GM19035 (cell line): ENCODE measurements at regions not wholly inside any gene's neighbourhood (a gene's known extent, or its start where the extent isn't known, plus 50 kb on each side); places are given as distances from the start of the nearest gene placed in this dataset.
"Not testable (repeated sequence)": the region's sequence is repeated elsewhere in the genome, so short reads cannot be mapped to it uniquely, and the experiment has no call there.

Source experiments
- ATAC-seq: cut with Tn5 transposase; IDR thresholded peaks from one replicate; pipeline ENCODE4 v1.9.1; 2021; ENCODE audit not compliant: unreplicated experiment

DNA sequence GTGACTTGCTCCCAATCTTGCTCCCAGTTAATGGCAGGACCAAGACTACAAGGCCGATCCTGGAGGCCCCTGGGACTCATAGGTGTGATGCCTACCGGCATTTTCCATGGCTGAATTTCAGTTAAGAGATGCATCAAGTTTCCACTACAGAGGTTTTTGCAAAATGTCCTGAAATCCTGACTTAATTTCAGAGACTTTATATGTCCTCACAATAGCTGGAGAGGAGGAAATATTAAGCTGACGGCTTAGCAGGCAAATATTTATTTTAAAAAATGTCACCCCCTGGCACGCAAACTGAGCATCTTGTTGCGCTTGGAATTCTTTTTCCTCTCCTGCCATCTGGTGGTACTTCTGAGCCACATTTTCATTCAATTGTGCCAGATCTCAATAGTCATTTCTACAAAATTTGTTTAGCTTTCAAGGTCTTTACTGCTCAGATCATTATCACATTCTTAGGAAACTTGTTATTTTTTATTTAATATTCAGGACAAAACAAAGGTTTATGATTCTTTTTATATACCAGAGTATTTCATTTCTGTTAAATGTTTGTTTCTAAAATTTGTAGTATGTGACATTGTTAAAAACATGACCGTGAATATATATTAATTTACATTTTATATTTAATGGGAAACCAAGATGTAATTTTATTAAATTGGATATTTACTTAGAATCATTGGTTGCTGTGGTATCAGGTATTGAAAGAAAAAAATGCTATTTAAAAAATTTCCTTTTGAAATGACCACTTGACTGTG lies 189.2 kb upstream of the THRB start:
- ATAC-seq: no peak

DNA sequence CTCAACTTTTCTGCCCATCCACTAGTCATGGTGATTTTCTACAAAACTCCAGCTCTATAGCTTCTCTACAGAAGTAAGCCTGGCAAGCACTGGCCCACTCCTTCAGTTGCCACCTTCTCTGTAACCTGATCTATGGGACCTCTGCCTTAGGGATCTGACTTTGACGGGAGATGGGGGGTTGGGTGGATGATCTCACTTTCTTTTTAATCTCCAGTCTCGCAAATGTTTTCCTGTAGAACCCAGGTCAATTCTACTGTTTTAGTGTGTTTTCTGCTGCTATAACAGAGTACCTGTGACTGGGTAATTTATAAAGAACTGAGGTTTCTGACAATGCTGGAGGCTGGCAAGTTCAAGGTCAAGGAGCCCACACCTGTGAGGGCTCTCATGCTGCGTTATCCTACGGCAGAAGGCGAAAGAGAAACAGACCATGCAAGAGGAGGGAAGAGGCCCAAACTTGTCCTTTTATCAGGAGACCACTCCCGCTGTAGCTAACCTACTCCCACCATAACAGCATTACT lies 189.9 kb upstream of the THRB start:
- ATAC-seq: no peak

DNA sequence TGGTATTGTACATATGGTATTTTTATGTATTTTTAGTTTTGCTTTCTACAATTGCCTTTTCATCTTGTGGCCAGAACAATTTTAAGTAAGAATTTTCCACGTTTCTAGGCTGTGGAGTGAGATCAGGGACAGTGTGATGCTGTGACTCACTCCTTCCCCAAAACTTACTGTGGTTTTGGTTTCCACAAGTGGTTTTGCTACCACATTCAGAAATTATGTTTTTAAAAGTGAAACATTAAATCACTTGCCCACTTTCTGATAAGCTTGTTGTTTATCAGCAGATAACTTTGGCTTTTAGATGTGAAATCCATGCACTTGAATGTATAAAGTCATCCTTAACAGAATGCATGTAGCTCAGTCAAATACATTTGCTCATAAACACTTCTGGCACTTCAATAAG lies 192.2 kb upstream of the THRB start:
- ATAC-seq: no peak

DNA sequence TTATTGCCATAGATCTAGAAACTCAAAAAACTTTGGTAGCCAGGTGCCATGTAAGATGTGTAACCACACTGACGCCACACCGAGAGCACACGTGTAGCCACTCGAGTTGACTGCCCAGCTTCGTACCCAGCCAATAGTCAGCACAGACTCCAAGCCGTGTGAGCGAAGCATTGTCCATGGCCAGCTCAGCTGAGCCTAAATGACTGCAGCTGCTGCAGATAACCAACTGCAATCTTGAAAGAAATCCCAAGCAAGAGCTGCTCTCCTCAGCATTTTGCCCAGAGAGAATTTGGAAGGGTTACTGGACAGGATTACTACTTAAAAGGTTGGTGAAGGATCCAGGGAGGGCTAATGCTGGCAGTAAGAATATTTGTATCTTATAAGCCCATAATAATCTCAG lies 193.0 kb upstream of the THRB start:
- ATAC-seq: no peak

DNA sequence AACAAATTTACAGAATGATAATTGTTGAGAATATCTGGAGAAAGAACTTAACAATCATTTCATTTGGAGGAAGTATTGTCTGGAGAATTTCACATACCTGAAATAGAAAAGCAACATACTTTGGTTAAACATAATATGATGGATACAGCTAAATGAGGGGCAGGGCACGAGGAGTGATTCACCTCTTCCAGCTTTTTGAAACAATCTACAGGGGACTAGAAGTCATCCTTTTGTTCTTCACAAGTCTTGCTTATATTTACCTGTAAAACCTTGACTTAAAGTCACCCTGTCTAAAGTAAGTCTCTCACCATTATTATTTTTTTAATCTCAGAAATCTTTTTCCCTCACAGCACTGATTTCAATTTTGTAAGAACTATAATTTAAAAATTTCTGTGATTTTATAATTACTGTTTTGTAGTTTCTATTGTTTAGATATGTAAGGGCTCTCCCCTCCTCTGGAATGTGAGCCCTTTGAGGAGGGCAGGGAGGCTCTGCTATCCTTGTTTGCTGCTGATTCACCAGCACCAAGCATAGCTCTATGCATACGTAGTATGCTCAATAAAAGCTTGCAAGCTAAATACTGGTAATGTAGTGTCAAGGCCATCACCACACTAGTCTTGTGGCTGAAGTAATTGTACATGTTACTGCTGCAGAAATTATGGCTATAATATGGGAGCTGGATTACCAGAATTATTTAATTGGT lies 193.9 kb upstream of the THRB start:
- ATAC-seq: no peak

DNA sequence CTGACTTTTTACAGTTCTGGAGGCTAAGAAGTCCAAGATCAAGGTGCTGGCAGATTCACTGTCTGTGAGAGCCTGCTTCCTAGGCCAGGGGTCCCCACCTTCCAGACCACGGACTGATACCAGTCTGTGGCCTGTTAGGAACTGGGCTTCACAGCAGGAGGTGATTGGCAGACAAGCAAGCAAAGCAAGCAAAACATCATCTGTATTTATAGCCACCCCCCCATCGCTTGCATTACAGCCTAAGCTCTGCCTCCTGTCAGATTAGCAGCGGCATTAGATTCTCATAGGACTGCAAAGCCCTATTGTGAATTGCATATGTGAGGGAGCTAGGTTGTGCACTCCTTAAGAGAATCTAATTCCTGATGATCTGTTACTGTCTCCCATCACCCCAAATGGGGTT lies 194.7 kb upstream of the THRB start:
- ATAC-seq: no peak

DNA sequence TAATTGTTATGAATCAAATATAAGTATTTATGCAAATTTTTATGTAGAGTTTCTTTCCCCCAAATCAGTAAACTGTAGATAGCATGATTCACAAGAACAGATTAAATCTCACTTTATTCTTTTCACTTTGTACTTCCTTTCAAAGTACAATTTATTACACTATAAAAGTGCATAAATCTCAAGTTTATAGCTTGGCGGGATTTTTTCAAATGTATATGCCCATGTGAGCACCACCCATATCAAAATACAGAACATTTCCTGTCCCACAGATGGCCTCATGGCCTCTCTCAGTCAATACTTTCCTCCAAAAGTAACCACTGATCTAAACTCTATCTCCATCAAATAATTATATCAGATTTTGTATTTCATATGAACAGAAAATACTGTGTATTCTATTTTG lies 196.1 kb upstream of the THRB start:
- no peak for ATAC-seq

DNA sequence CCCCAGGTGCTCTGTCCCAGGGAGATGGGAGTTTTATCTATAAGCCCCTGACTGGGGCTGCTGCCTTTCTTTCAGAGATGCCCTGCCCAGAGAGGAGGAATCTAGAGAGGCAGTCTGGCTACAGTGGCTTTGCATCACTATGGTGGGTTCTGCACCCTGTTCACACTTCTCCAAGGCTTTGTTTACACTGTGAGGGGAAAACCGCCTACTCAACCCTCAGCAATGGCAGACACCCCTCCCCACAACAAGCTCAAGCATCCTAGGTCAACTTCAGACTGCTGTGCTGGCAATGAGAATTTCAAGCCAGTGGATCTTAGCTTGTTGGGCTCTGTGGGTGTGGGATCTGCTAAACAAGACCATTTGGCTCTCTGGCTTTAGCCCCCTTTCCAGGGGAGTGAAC lies 204.4 kb upstream of the THRB start:
- not testable (repeated sequence) for ATAC-seq

DNA sequence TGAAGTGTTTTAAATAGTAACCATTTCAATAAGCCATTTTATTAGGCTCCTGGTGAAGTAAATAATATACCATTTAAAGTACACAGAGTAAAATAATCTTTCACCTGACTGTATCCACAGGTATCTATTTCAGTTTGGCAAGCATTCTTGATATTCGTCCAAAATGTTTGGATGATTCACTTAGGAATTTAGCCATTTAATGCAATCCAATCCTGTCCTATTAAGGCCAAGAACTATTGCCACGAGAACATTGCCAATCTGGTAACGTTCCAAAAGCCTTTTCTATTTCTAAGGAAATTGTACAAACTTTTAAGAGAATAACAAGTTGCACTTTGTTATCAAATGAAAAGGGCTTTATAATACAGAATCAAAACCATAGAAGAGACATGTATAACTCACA lies 209.8 kb upstream of the THRB start:
- no peak for ATAC-seq

DNA sequence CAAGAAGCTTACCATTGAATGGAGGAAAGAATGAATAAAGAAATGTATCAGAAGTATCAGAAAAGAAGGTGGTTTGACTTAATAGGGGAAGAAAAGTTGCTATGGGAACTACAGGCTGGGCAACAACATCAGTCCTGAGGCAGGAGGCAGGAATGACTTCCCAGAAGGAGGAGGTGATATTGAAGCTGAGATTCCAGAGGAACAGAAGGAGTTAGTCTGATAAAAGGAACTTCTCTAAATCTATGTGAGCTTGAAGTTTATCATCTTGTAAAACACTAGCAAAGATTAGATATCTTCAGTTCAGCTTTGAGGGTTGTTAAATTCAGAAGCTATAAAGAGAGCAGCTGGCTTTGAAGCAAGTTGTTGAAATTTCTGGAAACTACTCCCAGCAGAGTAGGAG lies 213.3 kb upstream of the THRB start:
- no peak for ATAC-seq

DNA sequence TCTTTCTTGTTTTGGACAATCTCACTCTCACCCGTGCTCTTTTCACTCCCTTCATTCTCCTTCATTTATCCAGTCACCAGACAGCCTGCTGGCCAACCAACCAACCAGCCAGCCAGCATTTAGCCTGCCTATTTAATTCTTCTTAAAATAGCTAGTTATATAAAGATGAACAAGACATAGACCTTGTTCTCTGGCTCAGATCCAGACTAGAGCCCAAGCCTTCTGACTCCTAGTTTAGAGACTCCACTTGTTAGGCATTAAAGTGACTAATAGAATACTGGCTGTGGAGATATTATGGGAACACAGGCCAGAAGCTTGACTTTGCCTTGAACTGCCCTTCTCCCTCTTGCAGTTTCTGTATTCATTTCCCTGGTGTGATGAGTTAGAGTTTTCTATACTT lies 215.3 kb upstream of the THRB start:
- ATAC-seq: no peak

DNA sequence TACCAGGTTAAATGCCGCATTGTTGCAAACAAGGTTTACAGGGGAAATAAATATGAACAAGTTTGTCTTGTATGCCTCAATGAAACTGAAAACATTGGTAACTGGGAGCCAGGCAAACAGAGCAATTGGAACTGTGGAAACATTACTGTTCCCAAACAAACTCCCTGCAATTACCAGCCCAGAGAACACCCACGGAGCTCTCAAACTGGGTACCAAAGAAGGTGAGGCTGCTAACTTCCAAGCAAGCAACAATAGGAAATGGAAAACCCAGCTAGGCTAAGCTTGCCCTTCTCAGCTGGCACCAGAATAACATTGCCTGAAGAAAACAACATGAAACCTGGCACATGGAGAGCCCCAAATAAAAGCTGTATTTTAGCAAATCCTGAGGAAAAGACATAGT lies 218.9 kb upstream of the THRB start:
- ATAC-seq: no peak

DNA sequence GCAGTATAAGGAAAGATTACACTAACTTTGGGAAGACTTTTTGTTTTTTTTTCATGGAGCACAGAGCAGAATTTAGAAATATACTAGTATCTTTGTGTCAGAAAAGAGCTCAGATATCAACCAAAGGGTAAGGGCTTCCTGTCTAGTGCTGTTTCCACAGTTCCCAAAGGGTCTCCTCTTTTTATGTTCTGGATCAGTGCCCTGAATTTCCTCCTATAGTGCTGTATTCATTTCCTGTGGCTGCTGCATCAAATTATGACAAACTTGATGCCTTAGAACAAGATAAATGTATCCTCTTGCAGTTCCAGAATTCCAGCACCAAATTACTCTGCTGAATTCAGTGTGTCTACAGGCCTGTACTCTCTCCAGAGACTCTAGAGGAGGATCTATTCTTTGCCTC lies 219.8 kb upstream of the THRB start:
- no peak for ATAC-seq

DNA sequence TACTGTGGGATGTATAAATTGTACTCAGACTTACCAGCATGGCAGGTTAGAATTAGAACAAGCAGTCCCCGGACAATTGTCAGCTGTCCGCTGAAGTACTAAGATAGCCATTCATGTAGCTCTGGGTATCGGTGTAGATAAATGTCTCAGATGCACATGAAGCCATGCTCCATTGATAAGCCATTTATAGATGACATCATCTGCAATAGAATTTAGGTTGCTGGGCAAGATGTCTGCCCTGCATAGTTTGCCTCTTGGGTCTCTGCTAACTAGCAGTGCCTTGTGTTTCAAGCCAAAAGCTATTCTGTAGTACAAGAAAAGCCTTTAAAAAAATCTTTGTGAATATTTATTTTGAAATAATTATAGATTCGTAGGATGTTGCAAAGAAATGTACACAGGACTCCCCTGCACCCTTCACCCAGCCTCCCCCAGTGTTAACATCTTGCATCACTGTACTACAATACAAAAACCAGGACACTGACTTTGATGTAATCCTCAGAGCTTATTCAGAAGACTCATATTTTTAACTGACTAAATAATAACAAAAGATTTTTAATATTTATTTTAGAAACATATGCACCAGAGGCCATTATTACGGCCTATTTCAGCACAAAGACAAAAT lies 220.6 kb upstream of the THRB start:
- no peak for ATAC-seq

DNA sequence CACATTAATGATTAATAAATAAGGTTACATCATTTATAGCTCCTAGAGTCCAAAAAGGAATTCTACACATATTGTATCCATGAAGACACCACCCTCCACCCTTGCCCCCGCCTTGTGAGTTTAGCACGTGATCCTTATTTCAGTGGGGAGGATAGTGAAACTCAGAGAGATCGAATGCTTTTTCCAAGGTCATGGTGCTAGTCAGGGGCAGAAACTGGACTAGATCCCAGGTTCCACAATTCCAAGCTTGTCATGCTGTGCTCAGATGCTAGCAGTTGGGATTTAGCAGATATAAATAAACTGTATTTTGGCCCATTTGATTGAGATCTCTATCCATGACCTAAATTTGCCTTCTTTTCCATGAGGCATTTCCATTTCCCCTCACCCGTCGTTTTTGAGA lies 227.4 kb upstream of the THRB start:
- no peak for ATAC-seq

DNA sequence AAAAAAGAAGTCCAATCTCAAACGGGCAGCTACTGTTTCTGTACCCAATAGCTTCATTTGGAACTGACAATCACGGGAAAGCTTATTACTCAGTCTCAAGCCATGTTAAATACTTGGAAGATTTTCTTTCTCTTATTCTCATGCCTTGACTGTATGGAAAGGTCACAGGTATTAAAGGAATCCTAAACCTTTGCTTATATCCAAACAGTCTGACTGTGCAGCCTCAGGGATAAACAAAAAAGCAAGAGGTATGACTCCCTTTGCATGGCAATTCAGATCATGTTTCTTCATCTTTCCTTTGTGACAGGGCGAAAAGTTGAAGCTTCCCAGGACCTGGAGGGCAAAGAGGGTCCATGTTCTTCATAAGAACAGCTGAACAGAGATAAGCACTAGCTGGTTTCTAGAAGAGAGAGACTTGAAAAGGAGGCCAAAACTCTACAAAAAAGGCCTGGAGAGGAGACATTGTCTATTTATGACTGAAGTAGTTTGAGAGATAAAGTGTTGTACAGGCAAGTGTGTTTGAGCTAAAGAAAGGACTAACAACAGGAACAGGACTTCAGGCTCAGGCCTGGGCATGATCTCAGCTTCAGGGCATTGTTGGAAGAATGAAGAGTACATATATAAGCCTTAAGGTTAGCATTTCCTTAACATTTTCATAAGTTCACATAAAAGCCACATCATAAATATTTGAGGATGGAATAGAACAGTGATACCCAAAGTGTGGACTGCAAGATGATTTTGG lies 231.0 kb upstream of the THRB start:
- ATAC-seq: no peak

DNA sequence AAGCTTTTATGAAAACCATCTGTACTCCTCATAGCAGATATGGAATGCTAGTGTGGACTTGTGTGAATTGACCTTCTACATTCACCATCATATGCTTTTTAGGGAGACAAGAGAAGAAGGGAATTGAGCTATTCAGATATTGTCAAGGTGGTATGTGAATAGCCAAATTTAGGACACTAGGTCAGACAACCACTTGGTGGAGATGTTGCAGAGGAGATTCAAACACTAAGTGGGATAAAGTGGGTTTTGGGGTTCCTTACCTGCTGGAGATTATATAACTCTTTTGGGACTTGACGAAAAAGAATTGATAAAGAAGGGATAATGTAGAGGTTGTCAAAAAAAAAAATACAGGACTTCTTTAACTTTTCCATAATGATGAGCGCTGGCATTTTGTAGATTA lies 231.8 kb upstream of the THRB start:
- no peak for ATAC-seq

DNA sequence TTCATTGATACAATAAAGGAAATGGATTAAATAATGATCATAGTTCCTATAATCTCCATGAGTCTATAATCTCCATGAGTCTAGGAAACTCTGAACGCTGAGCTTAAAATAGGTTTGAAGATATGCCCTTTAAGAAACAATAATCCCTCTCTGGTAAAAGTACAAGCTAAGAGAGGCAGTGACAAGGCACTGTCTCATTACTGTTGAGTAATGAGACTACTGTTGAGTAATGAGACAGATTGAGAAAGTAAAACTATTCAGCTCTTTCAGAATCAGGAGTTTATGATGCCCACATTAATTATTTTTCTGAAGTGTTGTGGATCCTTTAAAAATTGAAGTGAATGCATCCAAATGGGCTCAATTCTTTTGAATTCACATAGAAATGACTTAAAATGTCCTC lies 235.5 kb upstream of the THRB start:
- ATAC-seq: no peak

DNA sequence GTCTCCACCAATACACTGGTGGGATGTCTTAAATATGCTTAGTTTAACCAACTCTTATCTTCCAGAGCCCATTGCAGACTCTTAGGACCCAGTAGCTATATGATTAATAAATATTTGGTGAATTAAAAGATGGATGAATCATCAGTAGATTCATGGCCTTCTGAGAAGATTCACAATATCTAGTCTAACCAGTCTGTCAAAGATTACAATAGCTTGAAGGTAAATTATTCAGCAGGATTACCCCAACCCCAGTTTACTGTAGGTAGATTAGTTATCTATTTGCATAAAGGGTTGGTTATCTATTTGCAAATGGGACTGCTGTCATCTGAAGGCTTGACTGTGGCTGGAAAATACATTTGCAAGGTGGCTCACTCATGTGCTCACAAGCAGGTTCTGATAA lies 239.4 kb upstream of the THRB start:
- no peak for ATAC-seq

DNA sequence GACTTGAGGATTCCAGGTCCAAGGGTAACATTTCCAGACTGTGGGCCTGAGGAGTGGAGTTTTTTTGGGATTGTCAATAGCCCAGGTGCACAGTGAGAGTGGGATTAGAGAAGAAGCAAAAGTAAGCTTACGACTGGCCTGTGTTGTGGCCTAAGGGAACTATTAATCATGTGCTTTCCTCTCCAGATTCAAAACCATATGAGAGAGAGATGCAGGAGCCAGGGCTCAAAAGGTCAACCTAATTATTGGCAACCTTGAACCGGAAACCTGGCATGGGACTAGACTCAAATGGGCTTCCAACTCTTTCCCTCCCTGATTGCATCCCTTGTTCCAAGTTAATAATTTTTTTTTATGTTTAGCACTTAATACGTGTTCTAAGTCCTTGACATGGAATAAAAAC lies 242.1 kb upstream of the THRB start:
- ATAC-seq: no peak

DNA sequence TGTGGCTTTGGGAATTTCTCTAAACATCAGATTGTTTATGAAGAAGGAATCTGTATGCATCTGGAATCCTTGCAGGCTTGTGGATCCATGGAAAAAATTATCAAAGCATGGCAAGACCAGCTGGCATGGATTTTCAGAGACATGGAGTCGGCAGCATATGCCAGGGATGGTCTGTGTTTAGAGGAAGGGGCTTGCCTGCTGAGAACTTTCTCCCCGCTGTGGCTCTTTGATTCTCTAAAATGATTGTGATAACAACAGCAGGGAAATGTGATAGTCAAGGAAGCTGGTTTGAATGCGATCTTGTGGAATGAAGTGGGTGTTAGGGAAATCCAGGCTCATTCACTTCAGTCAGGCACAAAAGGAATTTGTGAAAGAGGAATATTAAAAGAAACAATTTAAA lies 245.7 kb upstream of the THRB start:
- no peak for ATAC-seq

DNA sequence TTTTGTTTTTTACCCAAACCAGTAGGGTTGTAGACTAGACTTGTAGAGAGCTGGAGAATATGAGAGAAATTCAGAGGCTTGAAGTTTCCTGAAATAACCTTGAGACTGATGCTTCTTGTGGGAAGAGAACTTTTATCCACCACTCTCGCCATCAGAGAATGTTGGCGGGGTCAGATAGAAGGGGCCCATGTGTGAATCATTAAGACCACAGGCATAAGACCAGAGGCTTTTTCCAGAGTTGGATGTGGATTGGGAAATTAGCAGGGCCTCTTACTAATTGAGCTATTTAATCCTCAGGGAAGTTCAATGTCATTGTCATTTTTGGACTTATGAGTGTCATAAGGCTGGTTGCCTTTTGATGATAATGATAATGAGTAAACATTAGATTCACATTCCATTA lies 246.9 kb upstream of the THRB start:
- ATAC-seq: no peak
